Liver (tissue), 7 donors: ENCODE measurements at regions not wholly inside any gene's neighbourhood (a gene's known extent, or its start where the extent isn't known, plus 50 kb on each side); places are given as distances from the start of the nearest gene placed in this dataset.
A peak's percentile ranks its signal among the peaks of the same experiment; 100 is the strongest.

Source experiments
- DNase-seq: peaks from one replicate; pipeline ENCODE4 v3.0.0-alpha.2; 2017; ENCODE audit warnings: low spot score
- H3K27ac ChIP-seq, 2 donors: one replicate each; pipeline ENCODE4 v1.7.0; 2013; ENCODE audit warnings: inconsistent platforms in 2 of 2, low read length in 2 of 2, control low read depth in 1 of 2, low read depth in 1 of 2, mild to moderate bottlenecking in 1 of 2
- H3K27me3 ChIP-seq, 4 donors: one replicate each; pipeline versions ENCODE4 v1.6.1 to v1.7.0; 2013; ENCODE audit warnings: low read length in 3 of 4, inconsistent platforms in 1 of 4, mild to moderate bottlenecking in 1 of 4, moderate library complexity in 1 of 4; ENCODE audit not compliant: control insufficient read depth in 4 of 4, insufficient read depth in 4 of 4
- H3K36me3 ChIP-seq, 4 donors: one replicate each; pipeline versions ENCODE4 v1.6.1 to v1.7.0; 2013; ENCODE audit warnings: low read length in 3 of 4, mild to moderate bottlenecking in 3 of 4, low read depth in 1 of 4, moderate library complexity in 1 of 4; ENCODE audit not compliant: control insufficient read depth in 4 of 4, insufficient read depth in 3 of 4
- H3K4me1 ChIP-seq, 4 donors: one replicate each; pipeline versions ENCODE4 v1.6.1 to v1.7.0; 2013; ENCODE audit warnings: low read length in 3 of 4, mild to moderate bottlenecking in 3 of 4, moderate library complexity in 1 of 4; ENCODE audit not compliant: control insufficient read depth in 4 of 4, insufficient read depth in 4 of 4
- H3K4me3 ChIP-seq, 3 donors: one replicate each; pipeline versions ENCODE4 v1.6.1 to v1.7.0; 2013; ENCODE audit warnings: low read length in 3 of 3, control low read depth in 1 of 3, low read depth in 1 of 3, mild to moderate bottlenecking in 1 of 3
- H3K9ac ChIP-seq, 2 donors: one replicate each; pipeline ENCODE4 v1.7.0; 2013; ENCODE audit warnings: low read length in 2 of 2, mild to moderate bottlenecking in 2 of 2, moderate library complexity in 2 of 2, control low read depth in 1 of 2, low read depth in 1 of 2
- H3K9me3 ChIP-seq, 4 donors: one replicate each; pipeline versions ENCODE4 v1.6.1 to v1.7.0; 2013; ENCODE audit warnings: low read length in 3 of 4; ENCODE audit not compliant: control insufficient read depth in 4 of 4
- HNF4A ChIP-seq, 2 donors: conservative IDR thresholded peaks; 2 replicates each; pipeline ENCODE4 v1.6.1; 2016; ENCODE audit warnings: antibody characterized with exemption in 2 of 2, mild to moderate bottlenecking in 2 of 2
- NR2F2 ChIP-seq: IDR thresholded peaks from 2 replicates; pipeline ENCODE4 v1.6.1; 2016; ENCODE audit warnings: antibody characterized with exemption
- RXRA ChIP-seq, 2 donors: IDR thresholded peaks; 2 replicates each; pipeline ENCODE4 v1.6.1; 2017 to 2018; ENCODE audit warnings: antibody characterized with exemption in 2 of 2, mild to moderate bottlenecking in 1 of 2
- TAF1 ChIP-seq: conservative IDR thresholded peaks from 2 replicates; pipeline ENCODE4 v1.6.1; 2016; ENCODE audit warnings: antibody characterized with exemption, mild to moderate bottlenecking
- ZBTB33 ChIP-seq: IDR thresholded peaks from 2 replicates; pipeline ENCODE4 v1.6.1; 2016; ENCODE audit warnings: antibody characterized with exemption
- WGBS: extraction: QIAGEN DNeasy Blood & Tissue Kit; methylation state at CpG from one replicate; pipeline ENCODE4 v1.1.7; 2013; 5-methylcytosine and 5-hydroxymethylcytosine counted together
- TF ChIP-seq, protein P1 (sequence below): IDR thresholded peaks from 2 replicates; pipeline ENCODE4 v1.6.1; 2016; ENCODE audit warnings: antibody characterized with exemption
- TF ChIP-seq, protein P2 (sequence below): IDR thresholded peaks from 2 replicates; pipeline ENCODE4 v1.6.1; 2016; ENCODE audit warnings: antibody characterized with exemption, mild to moderate bottlenecking
- donor health status: healthy.
- donor health status: healthy.
- donor health status: healthy.
- donor health status: healthy.

GRCh38 chr10:130587718-130588117 is 451.5 kb downstream of the GLRX3 start:
- no peak for DNase-seq
- no peak overlapping the region for H3K9ac ChIP-seq
- no peaks in the 10 kb centered on the region for H3K4me1 ChIP-seq
- no peaks in the 10 kb centered on the region for H3K36me3 ChIP-seq
- peaks cover 0 to 4% (median under 1%) of the 10 kb centered on the region in 4 donors for H3K27me3 ChIP-seq
- WGBS = 59% methylated on average over 4 of the region's 4 CpGs
- peaks cover 0 to 2% (median 0%) of the 10 kb centered on the region in 4 donors for H3K9me3 ChIP-seq
- H3K27ac ChIP-seq = no peak overlapping the region
- TF ChIP-seq, protein P1, sequence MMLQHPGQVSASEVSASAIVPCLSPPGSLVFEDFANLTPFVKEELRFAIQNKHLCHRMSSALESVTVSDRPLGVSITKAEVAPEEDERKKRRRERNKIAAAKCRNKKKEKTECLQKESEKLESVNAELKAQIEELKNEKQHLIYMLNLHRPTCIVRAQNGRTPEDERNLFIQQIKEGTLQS = no peak
- no peak for TF ChIP-seq ZBTB33
- TF ChIP-seq, protein P2, sequence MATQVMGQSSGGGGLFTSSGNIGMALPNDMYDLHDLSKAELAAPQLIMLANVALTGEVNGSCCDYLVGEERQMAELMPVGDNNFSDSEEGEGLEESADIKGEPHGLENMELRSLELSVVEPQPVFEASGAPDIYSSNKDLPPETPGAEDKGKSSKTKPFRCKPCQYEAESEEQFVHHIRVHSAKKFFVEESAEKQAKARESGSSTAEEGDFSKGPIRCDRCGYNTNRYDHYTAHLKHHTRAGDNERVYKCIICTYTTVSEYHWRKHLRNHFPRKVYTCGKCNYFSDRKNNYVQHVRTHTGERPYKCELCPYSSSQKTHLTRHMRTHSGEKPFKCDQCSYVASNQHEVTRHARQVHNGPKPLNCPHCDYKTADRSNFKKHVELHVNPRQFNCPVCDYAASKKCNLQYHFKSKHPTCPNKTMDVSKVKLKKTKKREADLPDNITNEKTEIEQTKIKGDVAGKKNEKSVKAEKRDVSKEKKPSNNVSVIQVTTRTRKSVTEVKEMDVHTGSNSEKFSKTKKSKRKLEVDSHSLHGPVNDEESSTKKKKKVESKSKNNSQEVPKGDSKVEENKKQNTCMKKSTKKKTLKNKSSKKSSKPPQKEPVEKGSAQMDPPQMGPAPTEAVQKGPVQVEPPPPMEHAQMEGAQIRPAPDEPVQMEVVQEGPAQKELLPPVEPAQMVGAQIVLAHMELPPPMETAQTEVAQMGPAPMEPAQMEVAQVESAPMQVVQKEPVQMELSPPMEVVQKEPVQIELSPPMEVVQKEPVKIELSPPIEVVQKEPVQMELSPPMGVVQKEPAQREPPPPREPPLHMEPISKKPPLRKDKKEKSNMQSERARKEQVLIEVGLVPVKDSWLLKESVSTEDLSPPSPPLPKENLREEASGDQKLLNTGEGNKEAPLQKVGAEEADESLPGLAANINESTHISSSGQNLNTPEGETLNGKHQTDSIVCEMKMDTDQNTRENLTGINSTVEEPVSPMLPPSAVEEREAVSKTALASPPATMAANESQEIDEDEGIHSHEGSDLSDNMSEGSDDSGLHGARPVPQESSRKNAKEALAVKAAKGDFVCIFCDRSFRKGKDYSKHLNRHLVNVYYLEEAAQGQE = no peak
- TF ChIP-seq RXRA (IDR thresholded peaks at IDR 0.05) = no peak
- H3K4me3 ChIP-seq = no peak overlapping the region

DNA sequence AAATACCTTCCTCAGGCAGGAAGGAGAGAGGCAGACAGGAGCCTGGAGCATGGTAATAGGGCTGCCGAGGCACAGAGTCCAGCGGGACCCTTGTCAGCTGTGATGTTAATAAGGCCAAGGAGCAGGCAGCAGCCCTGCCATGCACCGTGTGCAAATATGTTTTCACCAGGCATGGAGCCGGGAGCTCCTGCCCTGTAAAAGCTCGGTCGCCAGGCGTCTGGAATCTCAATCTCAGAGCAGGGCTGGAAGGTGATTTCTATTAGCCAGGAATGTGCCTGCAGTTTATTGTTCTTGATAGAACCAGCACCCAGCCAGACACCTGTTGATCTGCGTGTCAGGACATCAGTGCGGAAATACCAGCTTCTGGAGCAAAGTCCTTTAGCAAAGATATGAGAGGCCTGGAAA is 469.8 kb downstream of the GLRX3 start:
- Histone ChIP-seq H3K9ac (no peak overlapping the region), H3K9me3 (peaks cover 0 to 4% (median 1%) of the 10 kb centered on the region in 4 donors), H3K27me3 (peaks cover 0 to 3% (median 0%) of the 10 kb centered on the region in 4 donors), H3K36me3 (no peaks in the 10 kb centered on the region), H3K4me1 (no peaks in the 10 kb centered on the region), H3K27ac (no peak overlapping the region), H3K4me3 (no peak overlapping the region)
- TF ChIP-seq NR2F2 (no peak), HNF4A (conservative IDR thresholded peaks at IDR 0.05) (peak in 1 of 2 donors; percentile 15)
- WGBS = 26% methylated on average over 9 of the region's 9 CpGs
- no peak for DNase-seq

DNA sequence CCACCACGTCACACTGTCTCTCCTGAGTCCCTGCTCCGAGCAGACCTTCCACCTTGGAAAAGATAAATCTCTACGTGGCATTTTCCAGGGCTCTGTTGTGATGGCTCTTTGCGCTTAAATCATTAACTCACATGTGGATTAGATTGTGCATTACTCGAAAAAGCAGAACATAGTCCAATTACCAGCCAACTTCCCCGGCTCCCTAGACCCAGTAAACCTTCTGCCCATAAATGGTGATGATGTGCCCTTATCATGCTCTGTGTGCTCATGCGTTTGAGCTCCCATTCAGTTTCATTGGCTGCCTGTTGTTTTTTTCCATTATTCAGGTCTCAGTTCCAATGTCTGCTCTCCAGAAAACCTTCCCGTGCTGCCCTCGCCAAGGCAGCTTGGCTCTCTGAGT is 471.2 kb downstream of the GLRX3 start:
- DNase-seq = no peak
- H3K27me3 ChIP-seq = peaks cover 0 to 3% (median 0%) of the 10 kb centered on the region in 4 donors
- H3K9me3 ChIP-seq = peaks cover 0 to 5% (median 1%) of the 10 kb centered on the region in 4 donors
- no peak overlapping the region for H3K27ac ChIP-seq
- TF ChIP-seq ZBTB33 (no peak), TAF1 (no peak)
- TF ChIP-seq, protein P1 = no peak
- no peak overlapping the region for H3K4me3 ChIP-seq
- H3K9ac ChIP-seq = no peak overlapping the region
- no peaks in the 10 kb centered on the region for H3K4me1 ChIP-seq
- no peaks in the 10 kb centered on the region for H3K36me3 ChIP-seq
- 79% methylated on average over 9 of the region's 9 CpGs for WGBS
